CD4-positive, alpha-beta T cell treated with Interleukin-4 for 4 hours (primary cell): ENCODE measurements at regions not wholly inside any gene's neighbourhood (a gene's known extent, or its start where the extent isn't known, plus 50 kb on each side); places are given as distances from the start of the nearest gene placed in this dataset.
"Not testable (repeated sequence)": the region's sequence is repeated elsewhere in the genome, so short reads cannot be mapped to it uniquely, and the experiment has no call there.

Experiments used
- DNase-seq: peaks from one replicate; pipeline ENCODE4 v3.0.0-alpha.2; 2020

GRCh38 chr15:36008719-36009118 lies 462.8 kb upstream of the DPH6 start:
- DNase-seq, result no peak

DNA sequence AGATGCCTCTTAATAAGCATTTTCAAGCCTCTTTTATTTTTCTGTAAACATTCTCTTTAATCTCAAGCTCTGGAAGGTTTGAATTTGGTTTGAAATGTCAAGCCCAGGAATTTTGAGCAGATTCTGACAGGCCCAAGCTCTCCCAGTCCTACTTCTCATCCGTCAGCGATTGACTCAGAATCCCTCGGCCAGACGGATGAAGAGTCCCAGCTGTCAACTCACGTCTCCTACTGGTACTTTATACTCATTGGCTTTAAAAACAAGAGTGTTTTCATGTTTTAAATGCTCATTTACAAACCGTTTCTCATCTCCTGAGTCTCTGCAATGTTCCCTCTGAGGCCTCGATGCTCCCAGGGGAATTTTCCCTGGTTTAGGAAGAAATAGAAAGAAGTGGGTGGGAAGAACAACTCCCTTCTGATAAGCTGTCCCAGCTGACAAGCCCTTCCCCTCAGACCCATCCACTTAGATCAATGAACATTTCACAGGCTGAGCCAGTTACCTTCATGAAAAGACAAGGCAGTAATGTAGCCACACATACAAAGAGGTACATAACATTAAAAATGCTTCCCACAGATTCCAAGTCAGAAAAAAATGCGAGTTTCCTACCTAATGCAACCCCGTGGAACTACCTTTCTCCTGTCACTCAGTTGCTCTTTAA lies 478.2 kb upstream of the DPH6 start:
- DNase-seq, result no peak

GRCh38 chr15:36026627-36027283 lies 480.8 kb upstream of the DPH6 start:
- DNase-seq, result no peak

GRCh38 chr15:36029606-36030210 lies 483.7 kb upstream of the DPH6 start:
- DNase-seq, result no peak

DNA sequence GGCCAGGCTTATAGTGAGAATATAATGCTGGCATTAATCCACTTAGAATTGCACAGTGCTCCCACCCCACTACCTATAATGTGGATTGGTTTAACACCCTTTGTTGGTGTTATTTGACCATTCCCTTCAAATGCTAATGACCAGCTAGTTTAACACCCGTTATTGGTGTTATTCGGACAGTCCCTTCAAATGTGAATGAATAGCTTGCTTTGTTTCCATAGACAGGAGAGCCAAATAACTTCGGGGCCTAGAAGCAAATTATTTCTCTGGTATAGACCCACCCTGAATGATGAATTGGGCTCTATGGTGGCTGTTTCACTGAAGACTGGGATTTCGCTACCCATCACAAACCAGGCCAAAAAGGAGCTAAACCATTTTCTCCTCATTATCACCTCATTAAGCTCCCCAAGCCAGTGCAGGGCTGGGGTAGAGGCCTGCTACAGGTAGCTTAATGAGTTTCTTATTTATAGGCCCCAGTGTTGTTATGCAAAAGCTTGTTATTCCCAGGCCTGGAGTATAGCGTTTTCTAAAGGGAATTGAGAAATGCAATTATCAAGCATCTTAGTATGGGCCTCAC lies 494.1 kb upstream of the DPH6 start:
- no peak for DNase-seq

GRCh38 chr15:36047018-36047716 lies 501.2 kb upstream of the DPH6 start:
- DNase-seq, result not testable (repeated sequence)

- DNase-seq, result no peak
Measured at GRCh38 chr15:36050899-36051298, 504.9 kb upstream of the DPH6 start.

DNA sequence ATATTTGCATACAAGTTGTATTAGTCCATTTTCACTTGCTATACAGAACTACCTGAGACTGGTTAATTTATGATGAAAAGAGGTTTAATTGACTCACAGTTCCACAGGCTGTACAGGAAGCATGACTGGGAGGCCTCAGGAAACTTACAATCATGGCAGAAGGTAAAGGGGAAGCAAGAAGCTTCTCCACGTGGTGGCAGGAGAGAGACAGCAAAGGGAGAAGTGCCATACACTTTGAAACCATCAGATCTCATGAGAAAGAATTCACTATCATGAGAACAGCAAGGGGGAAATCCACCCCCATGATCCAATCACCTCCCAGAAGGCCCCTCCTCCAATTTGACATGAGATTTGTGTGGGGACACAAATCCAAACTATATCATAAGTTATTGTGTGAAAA lies 506.7 kb upstream of the DPH6 start:
- DNase-seq, result not testable (repeated sequence)

GRCh38 chr15:36053746-36054145 lies 507.8 kb upstream of the DPH6 start:
- no peak for DNase-seq

GRCh38 chr15:36059596-36059995 lies 513.6 kb upstream of the DPH6 start:
- no peak for DNase-seq

- no peak for DNase-seq
Measured at GRCh38 chr15:36062357-36062756, 516.4 kb upstream of the DPH6 start.

- DNase-seq, result no peak
Measured at GRCh38 chr15:36066757-36067156, 512.7 kb upstream of the CDIN1 start.

DNA sequence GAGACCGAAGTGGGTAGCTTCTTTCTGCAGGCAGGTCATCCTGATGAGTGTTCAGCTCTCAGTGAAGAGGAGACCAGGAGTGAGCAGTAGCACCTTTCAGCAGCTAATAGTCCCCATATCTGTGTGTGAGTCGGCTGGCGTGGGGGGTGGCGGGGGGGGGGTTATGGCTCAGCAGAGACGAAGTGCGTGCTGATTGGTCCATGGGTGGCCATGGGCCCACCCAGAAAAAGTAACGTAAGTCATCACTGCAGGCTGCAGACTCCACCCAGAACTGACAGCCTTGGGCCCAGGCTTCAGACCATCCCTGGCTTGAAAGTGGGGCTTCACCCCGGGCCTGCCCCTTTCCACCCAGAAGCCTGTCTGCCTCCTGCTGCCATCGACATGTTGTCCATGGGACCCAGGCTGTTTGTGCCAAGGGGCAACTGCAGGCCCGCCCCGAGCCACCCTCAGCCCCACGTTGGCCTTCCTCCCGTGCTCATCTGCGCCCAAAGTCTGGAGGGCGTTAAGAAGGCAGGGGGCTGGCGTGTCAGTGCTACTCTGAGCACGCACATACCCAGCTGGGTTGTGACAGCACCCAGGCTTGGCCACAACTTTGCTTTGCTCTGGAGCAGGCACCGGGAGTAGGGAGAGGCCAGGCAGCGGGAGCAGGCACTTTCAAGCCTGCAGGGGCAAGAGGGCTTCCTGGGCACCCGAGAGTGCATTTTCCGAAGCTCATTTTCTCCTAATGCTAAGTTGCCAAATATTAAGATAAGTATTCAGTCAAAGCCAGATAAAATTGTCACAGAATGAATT lies 511.7 kb upstream of the CDIN1 start:
- DNase-seq, result no peak

GRCh38 chr15:36075333-36075732 lies 504.1 kb upstream of the CDIN1 start:
- DNase-seq, result no peak

DNA sequence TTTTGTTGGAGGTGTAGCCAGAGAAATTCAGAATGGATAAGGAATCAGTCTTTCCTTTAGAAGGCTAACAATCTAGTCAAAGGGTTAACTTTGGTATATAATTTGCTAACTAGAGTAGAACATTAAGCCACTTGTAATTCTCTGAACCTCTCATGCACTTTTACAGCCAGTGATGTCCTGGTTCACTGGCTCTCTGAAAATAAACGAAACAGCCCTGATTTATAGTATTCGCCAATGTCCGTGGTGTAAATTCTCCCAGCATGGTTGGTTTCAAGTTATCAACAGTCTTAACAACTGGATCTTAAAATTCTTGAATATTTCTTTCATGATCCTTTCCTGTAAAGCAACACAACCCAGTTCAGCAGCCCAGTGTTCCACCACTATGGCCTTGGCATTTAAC lies 500.4 kb upstream of the CDIN1 start:
- no peak for DNase-seq

- DNase-seq, result no peak
Measured at GRCh38 chr15:36080759-36081158, 498.7 kb upstream of the CDIN1 start.

DNA sequence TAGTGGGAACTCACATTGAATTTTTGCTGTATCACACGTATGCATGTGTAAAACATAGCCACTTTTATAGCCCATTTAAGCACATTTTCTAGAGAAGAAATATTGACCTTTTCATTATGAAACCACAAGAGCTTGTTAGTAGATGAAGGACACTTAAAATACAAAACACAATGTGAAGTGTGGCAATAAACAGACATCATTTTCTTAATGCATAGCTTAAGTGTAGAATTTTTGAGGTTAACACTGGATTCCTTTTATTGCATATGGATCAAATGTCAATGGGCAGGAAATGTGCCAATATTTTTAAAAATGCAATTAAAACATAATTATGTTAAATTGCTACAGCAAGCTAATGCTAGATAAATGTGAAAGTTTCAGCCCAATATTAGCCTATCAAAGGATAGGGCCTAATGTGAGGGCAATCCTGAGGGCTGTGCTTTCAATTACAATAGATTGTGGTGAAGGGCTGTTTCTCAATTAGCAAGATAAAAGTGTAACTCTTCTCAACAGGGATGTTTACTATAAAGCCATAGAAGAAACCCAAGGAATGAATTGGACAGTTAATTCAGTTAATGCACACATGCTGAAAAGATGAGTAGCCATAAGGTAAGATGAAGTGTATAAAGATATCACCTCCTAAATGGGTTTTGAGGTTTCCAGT lies 489.0 kb upstream of the CDIN1 start:
- DNase-seq, result no peak

GRCh38 chr15:36106640-36107335 lies 472.6 kb upstream of the CDIN1 start:
- no peak for DNase-seq

DNA sequence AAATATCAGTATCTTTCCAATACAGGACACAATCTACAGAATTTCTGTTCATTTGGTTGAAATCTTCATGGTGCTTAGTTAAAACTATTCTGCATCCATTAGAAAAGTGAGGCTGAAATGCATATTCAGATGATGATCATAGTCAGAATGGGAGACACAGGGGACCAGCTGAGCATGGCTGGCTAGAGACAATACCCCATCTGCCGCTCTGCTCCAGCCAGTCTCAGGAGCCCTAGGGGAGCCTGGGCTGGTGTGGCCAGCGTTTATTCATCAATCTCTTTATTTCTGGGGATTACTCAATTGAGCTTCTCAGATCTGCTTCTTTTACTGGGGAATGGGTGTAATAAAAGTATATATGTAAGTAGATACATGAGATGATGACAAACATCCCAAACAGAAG lies 470.9 kb upstream of the CDIN1 start:
- no peak for DNase-seq

DNA sequence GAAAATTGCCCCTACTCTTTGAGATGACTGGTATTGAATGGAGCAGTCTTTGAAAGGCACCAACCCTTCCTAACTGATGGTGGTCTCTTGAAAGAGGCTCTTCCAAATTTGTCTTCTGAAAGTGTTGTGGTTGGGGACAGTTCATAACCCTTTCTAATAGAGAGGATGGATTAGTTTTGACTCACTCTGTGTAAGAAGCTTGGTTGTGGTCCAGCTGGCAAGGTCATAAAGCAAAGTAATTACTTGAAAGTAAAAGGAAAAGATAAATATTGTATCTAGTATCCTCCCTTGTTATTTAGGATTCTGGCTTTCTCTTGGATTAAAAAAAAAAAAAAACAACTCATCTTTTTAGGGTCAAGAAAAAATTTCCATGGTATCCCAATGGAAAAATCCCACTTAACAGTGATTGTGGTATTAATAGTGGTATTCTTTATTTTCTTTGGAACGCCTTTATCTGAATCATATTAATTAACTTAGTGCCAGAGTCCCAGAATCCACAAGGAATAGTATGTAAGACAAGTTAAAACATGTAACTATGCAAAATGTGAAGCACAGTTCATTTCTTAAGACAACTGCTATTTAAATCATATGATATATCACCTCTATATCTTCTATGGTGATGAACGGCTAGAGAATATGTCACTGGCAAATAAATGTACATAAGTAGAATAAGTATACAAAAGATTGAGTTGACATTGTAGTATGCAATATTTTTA lies 469.3 kb upstream of the CDIN1 start:
- DNase-seq, result no peak

- DNase-seq, result no peak
Measured at GRCh38 chr15:36110659-36110993, 468.8 kb upstream of the CDIN1 start.
